Panc1 (cell line): ENCODE measurements at regions not wholly inside any gene's neighbourhood (a gene's known extent, or its start where the extent isn't known, plus 50 kb on each side); places are given as distances from the start of the nearest gene placed in this dataset.

ENCODE experiments used
- ATAC-seq: fragments of 200-7000 bp; cut with Tn5 transposase; 2 replicates; pipeline ENCODE4 v1.9.1; 2020; ENCODE audit warnings: mild to moderate bottlenecking, moderate library complexity
- BruUV-seq: library from RNA; stranded (reverse); fragments of 400-500 nt; replicated peaks from 2 replicates; lab custom pipeline; 2021; lab: Mats Ljungman, UMichigan
- CTCF ChIA-PET: fragments of 300-600 bp; sonication (Branson Sonifier 250); formaldehyde crosslinking; loops from one replicate; lab custom pipeline; 2022; ENCODE audit warnings: antibody characterized with exemption; lab: Charles Lee
- POLR2A ChIA-PET: fragments of 300-600 bp; sonication (Branson Sonifier 250); formaldehyde crosslinking; loops from one replicate; lab custom pipeline; 2022; ENCODE audit warnings: antibody characterized with exemption; lab: Charles Lee
- DNase-seq: peaks from one replicate; pipeline ENCODE4 v3.0.0-alpha.2; 2010; ENCODE audit warnings: low read depth, low spot score
- H3K27ac ChIP-seq: 2 replicates; pipeline ENCODE4 v1.5.1; 2011; ENCODE audit warnings: mild to moderate bottlenecking, low read length, inconsistent platforms
- H3K27me3 ChIP-seq: fragments of 200-500 bp; sonication (Bioruptor generic); 2 replicates; pipeline ENCODE4 v1.6.0; 2014; ENCODE audit warnings: low read length, inconsistent platforms; ENCODE audit not compliant: control insufficient read depth, insufficient read depth
- H3K36me3 ChIP-seq: fragments of 200-500 bp; sonication (Bioruptor generic); 2 replicates; pipeline ENCODE4 v1.5.1; 2014; ENCODE audit warnings: inconsistent platforms, mild to moderate bottlenecking, low read length, moderate library complexity; ENCODE audit not compliant: control insufficient read depth, insufficient read depth
- H3K4me1 ChIP-seq: 2 replicates; pipeline ENCODE4 v1.5.1; 2011; ENCODE audit warnings: inconsistent platforms, mild to moderate bottlenecking, low read length, moderate library complexity; ENCODE audit not compliant: control insufficient read depth, insufficient read depth
- H3K4me3 ChIP-seq, 2 experiments: 2 replicates each; pipeline ENCODE4 v1.5.1; 2011 to 2012; ENCODE audit warnings: low read depth in 2 of 2, low read length in 2 of 2, mild to moderate bottlenecking in 2 of 2, inconsistent platforms in 1 of 2, moderate library complexity in 1 of 2
- H3K9me3 ChIP-seq: fragments of 200-500 bp; sonication (Bioruptor generic); 2 replicates; pipeline ENCODE4 v1.5.1; 2014; ENCODE audit warnings: low read depth, mild to moderate bottlenecking, inconsistent platforms, low read length, moderate library complexity; ENCODE audit not compliant: control insufficient read depth, insufficient read depth
- CTCF ChIP-seq: fragments of 450-650 bp; IDR thresholded peaks from 2 replicates; pipeline ENCODE4 v1.5.1; 2017; ENCODE audit warnings: mild to moderate bottlenecking
- POLR2AphosphoS5 ChIP-seq: IDR thresholded peaks from 2 replicates; pipeline ENCODE4 v1.6.1; 2012; ENCODE audit warnings: mild to moderate bottlenecking, low read depth, low read length, moderate library complexity
- REST ChIP-seq, 2 experiments: IDR thresholded peaks; 2 replicates each; pipeline ENCODE4 v1.6.1; 2011 to 2012; ENCODE audit warnings: low read depth in 2 of 2, control low read depth in 1 of 2, low read length in 1 of 2, mild to moderate bottlenecking in 1 of 2, moderate library complexity in 1 of 2; ENCODE audit not compliant: insufficient read depth in 1 of 2
- SIN3A ChIP-seq: IDR thresholded peaks from 2 replicates; pipeline ENCODE4 v1.6.1; 2012; ENCODE audit warnings: low read depth, mild to moderate bottlenecking, low read length, moderate library complexity, borderline replicate concordance; ENCODE audit not compliant: insufficient read depth
- TCF7L2 ChIP-seq: IDR thresholded peaks from 2 replicates; pipeline ENCODE4 v1.6.1; 2011; ENCODE audit warnings: mild to moderate bottlenecking, low read depth, low read length, inconsistent platforms
- in situ Hi-C: cut with HindIII; loops from 2 replicates; pipeline ENCODE4 v1.10.0; 2016; ENCODE audit warnings: low sequenced_read_pairs, low pct_unique_long_range_greater_than_20kb
- intact Hi-C: fragments of 100-400 bp; cut with micrococcal nuclease; formaldehyde crosslinking; loops from one replicate; pipeline ENCODE4 v1.10.0; 2022; ENCODE audit not compliant: unreplicated experiment

- Histone ChIP-seq H3K4me1 (peaks cover 14% of the 10 kb centered on the region), H3K9me3 (no peaks in the 10 kb centered on the region), H3K36me3 (no peaks in the 10 kb centered on the region), H3K27ac (no peak overlapping the region), H3K27me3 (no peaks in the 10 kb centered on the region), H3K4me3 (no peak overlapping the region)
- ATAC-seq (no peak), DNase-seq (no peak)
- BruUV-seq = no TSS peak
- CTCF ChIA-PET = no interaction called here
- POLR2A ChIA-PET = interaction anchor here (0.6 kb wide), 1 partner anchor 10 kb away, joined by 5 read pairs; no protein-coding TSS in a partner anchor
- in situ Hi-C loops = no loop called here
- TF ChIP-seq CTCF (no peak), SIN3A (no peak), REST (IDR thresholded peaks at IDR 0.05; ENCODE audit: insufficient read depth in 1 of 2, low read depth in 2 of 2, low read length in 1 of 2) (no peak), POLR2AphosphoS5 (no peak), TCF7L2 (no peak)
- intact Hi-C loops = no loop called here
Observed at GRCh38 chr3:23746441-23746840, 59.3 kb upstream of the UBE2E1 start.

GRCh38 chr3:23747841-23748240 lies 57.9 kb upstream of the UBE2E1 start:
- no peak for TF ChIP-seq CTCF
- no peak for TF ChIP-seq SIN3A
- no peak for TF ChIP-seq TCF7L2
- no peak for TF ChIP-seq REST (IDR thresholded peaks at IDR 0.05; ENCODE audit: insufficient read depth in 1 of 2, low read depth in 2 of 2, low read length in 1 of 2)
- TF ChIP-seq POLR2AphosphoS5 = no peak
- ChIA-PET CTCF (no interaction called here), POLR2A (no interaction called here)
- intact Hi-C loops = no loop called here
- H3K4me1 ChIP-seq = peaks cover 14% of the 10 kb centered on the region
- no peaks in the 10 kb centered on the region for H3K36me3 ChIP-seq
- no peaks in the 10 kb centered on the region for H3K9me3 ChIP-seq
- H3K4me3 ChIP-seq = no peak overlapping the region
- BruUV-seq = no TSS peak
- H3K27ac ChIP-seq = no peak overlapping the region
- in situ Hi-C loops = no loop called here
- H3K27me3 ChIP-seq = no peaks in the 10 kb centered on the region
- no peak for DNase-seq
- no peak for ATAC-seq
